DMS114 treated with DMSO at 0.1 percent for 48 hours (cell line): ENCODE measurements at regions not wholly inside any gene's neighbourhood (a gene's known extent, or its start where the extent isn't known, plus 50 kb on each side); places are given as distances from the start of the nearest gene placed in this dataset.

Experiments used
- DNase-seq: peaks from one replicate; lab custom pipeline; 2025; ENCODE audit not compliant: unreplicated experiment; lab: John Stamatoyannopoulos, UW

GRCh38 chr13:103236213-103236612 is 170.0 kb upstream of the SLC10A2 start:
- no peak for DNase-seq

DNA sequence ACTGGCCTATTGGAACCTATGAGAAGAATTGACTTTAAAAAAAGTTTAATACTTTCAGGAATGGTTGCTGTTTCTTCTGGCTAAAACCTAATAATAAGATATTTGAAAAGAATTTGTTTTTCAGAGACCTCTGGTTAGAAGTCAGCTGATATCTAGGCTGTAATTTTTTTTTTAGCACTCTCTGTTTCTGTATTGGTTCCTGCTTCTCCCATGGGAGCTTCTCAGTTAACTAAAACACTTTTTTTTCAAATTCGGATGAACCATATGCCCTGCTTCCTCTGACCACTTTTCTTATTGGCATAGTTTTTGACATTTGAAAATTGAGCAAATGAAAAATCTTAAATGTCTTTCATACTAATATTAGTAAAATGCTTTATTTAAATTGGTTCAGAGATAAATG is 163.5 kb upstream of the SLC10A2 start:
- no peak for DNase-seq

DNA sequence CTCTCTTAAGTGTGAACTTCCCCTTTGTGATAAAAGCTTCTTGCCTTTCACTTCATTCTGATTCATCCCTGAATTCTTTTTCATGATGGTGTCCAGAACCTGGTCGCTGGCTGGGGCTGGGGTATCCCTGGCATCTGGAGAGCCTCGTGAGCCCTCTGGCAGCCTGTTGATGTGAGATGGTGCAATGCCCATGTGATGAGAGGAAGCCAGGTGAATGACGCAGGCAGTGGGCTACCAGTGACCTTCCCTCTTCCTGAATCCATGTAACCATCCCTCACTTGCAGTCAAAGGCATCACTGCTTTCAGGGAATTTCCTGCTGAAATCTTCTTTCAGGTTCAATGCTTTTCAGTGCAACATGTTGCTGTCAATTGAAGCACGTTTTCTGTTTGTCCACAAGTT is 158.6 kb upstream of the SLC10A2 start:
- no peak for DNase-seq

DNA sequence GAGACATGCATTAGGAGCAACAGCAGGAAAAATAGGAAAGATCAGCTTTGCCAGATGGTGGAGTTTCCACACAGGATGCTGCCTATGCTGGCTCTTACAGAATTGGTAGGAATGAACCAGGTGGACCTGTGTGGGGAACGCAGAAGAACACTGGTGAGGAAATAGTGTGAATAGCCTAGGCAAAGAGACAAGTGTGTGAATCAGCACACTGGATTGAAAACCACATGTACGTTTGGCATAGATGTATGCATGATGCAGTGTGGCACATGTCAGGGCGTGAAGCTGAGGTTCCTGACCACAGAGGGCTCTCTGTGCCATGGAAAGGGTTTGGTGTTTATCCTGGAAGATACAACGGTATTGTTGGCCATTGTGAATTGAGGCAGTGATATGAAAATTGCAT is 156.5 kb upstream of the SLC10A2 start:
- DNase-seq: no peak

DNA sequence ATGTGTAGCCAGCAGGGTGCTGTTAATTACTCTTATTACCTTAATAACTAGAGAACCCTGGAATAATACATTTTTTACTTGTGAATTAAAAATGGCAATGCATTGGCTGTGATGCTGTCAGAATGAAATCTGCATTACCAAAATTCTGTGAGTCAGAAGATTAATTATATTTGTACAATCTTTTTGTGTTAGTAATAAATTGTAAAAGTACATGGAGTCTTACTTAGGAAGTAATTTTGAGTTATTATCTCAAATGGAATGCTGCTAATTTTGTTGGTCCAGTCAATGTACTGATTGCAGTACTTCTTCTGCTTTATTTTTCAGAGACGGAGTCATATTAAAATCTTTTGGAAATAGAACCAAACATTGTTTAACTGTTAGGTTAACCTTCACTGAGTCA is 152.0 kb upstream of the SLC10A2 start:
- no peak for DNase-seq

DNA sequence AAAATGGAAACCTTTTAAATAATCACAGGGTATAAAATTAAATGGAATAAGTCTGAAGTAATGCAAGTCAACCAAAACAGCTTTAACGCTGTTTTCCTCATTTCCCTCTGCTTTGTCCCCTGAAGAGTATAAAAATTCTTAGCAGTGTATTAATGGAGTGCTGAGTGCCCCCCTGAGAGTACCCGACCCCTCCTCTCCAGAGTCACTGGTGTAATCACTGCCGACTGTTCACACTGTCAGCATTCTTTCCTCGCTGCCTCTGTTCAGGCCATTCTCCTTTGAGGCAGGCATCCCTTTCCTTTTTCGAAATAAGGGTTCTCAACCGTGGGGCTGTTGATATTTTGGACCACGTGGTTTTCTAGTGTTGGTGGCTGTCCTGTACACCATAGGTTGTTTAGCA is 146.9 kb upstream of the SLC10A2 start:
- DNase-seq: no peak

GRCh38 chr13:103210348-103210747 is 144.1 kb upstream of the SLC10A2 start:
- DNase-seq: no peak

- DNase-seq: no peak
Observed at GRCh38 chr13:103203735-103204330, 137.6 kb upstream of the SLC10A2 start.

DNA sequence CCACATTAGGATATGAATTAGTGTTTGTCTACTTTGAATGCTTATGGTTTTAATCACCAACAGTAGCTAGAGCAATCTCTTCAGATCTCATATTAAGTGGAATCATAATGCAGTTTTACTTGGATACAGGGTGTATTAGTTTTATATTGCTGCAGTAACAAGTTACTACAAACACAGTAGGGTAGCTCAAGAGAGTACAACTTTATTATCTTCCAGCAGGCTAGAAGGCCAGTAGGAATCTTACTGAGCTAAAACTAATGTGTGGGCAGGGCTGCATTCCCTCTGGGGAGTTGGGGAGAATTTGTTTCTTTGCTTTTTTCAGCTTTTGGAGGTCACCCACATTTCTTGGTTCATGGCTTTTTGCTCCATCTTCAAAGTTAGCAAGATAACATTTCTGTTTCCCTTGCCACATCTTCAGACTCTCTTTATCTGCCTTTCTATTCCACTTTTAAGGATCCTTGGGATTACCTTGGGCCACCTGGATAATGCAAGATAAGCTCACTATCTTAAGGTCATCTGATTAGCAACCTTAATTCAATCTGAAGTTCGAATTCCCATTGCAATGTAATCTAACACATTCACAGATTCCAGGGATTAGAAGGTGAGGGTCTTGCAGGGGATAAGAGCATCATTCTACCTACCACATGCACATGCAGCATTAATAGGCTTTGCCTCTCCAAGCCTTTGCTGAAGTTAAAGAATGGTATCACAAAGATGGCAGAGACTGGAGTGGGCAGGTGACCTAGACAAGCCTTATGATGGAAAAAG is 134.1 kb upstream of the SLC10A2 start:
- no peak for DNase-seq

DNA sequence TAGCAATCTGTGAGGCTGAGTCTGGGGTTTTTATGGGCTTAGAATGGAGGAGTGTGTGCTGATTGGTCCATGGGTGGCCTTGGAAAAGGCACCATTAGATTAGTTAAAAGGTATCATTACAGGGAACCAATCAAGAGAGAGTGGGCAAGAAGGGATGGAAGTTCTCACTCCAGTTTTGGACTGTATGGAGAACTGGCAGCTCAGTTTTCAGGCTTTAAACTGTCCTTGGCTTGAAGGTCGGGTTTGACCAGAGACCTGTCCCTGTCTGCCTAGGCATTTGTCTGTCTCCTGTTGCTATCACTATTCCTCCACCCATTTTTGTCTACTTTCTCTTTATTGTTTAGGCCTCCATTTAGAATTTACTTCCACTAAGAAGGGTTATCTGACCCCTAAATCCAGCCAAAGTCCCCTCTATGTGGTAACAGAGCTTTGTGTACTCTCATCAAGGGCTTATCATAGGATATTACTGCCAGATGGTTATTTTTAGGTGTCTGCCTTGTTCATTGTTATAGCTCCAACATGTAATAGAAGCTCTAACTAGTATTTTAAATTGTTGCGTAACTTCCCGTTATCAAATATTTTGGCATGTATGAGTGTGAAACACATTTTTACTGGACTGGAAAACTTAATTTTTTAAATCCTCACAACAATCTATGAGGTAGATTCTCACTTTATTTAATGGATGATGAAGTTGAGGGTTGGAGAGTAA is 133.3 kb upstream of the SLC10A2 start:
- DNase-seq: no peak

DNA sequence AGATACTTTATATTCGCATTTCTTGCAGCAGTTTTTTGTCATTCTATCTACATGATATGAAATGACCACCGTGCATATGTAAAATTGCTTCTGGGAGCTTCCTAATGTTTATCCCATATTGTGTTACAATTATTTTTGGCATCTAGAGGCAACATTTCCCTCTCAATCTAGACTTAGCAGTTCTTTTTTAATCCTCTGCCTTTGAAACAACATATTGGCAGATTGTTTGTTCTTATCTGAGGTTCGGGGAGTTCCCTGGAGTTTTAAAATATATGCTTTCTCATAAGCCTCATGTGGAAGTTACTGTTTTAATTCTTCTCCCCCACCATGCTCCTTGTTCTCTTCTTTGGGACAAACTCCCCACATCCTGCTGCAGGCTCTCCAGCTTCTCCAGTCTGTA is 130.1 kb upstream of the SLC10A2 start:
- DNase-seq: no peak

GRCh38 chr13:103195762-103196161 is 129.5 kb upstream of the SLC10A2 start:
- DNase-seq: no peak

GRCh38 chr13:103194871-103195270 is 128.7 kb upstream of the SLC10A2 start:
- no peak for DNase-seq

DNA sequence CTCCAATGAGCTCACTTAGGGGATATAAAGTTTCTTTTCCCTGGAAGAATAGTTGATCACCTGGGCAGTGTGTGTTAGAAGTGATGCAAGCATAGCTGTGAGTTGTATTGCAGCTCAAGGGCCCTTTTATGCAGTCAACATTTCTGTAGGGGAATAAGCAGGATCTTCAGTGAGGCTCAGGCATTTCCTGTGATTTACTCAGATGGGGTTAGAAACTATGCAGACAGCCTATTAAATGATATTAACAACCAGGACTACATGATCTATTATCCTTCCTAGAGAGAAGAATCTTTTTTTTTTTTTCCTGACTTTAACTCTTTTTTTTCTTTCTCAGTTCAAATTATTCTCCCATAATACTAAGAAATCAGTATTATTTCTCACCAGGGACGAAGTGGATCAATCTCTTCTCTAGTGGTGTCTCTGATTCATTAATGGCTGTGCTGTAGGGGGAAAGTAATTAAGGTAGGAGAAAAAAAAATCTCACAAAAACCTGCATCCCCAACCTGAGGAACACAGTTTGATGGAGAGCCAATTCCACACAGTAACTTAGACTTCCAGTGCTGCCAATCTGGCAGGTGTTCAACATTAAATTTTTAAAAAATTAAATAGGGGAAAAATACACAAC is 126.4 kb upstream of the SLC10A2 start:
- no peak for DNase-seq

DNA sequence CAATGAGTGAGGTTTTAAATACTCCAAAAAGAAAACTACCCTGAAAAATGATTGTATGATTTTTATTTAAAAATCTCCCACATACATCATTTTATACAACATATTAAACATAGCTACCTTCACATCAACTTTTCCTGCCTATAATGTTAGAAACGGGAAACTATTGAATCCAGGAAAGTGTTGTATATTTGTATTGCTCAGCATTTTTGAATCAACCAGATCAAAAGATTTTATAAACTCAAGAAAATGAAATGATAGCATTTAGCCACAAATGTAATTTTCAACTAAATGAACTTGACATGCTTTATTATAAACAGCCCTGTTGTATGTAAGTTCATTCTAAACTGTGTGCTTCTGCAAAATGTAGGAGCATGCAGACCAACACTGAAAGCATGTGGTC is 124.6 kb upstream of the SLC10A2 start:
- no peak for DNase-seq

DNA sequence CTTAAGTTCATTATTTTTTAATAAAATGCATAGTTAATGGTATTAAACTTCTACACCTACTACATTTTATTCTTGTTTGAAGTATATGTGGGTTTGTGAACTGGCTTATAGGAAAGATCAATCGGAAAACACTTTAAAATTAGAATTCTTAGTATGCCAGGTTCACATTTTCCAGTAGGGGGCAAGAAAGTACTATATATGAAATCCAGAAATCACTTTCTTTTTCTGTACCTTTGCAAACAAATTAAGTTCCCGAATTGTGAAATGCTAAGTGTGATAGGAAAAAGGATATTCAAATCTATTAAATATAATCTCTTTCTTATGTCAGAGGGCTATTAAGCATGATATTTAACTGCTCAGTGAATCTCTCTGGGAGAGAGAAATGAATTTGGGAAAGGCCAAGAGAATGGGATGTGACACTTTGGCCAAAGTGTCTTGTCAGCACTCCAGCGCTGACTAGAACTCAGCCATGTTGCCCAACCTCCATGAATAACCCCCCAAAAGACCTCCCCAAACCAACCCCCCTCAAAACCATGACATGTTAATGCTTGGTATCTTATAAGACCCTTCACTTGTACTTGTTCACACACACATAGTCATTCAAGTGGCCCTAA is 122.6 kb upstream of the SLC10A2 start:
- peak; percentile 54 for DNase-seq

DNA sequence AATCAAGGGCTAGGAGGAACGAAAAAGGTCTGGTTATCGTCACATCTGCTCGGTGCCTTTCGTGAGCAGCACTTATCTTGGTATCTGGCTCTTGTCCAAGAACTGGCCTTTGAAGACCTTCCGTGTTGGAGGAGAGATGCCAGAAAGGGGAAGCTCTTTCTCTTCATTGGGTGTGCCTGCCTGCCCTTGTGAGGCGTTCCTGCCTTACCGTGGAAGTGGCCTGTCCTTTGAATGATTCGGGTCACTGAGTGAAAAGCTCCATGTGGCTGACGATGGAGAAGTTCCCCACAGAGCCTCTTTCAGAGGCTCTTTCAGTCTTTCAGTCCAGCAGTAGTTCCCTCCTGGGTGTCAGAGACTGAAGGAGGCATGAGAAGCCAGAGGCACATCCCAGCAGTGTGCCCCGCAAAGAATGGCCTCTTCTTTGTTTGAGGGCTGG is 121.5 kb upstream of the SLC10A2 start:
- no peak for DNase-seq

DNA sequence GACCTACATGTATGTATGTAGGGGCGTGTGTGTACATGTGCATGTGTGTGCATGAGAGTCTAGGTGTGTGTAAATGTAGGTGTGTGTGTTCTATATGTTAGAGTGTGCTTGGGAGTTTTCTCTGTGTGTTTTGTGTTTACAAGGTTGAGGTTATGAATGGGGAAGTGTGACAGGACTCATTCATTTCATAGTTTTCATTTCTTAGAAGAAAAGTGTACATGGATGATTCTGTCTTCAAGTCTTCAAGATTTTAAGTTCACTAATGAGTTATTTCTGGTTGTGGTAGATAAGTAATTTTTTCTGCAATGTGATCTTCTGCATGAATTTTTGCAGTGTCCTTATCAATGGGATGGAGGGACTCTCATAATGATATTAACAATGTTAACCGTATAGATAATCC is 118.2 kb upstream of the SLC10A2 start:
- no peak for DNase-seq

- no peak for DNase-seq
Observed at GRCh38 chr13:103178986-103179943, 113.0 kb upstream of the SLC10A2 start.

DNA sequence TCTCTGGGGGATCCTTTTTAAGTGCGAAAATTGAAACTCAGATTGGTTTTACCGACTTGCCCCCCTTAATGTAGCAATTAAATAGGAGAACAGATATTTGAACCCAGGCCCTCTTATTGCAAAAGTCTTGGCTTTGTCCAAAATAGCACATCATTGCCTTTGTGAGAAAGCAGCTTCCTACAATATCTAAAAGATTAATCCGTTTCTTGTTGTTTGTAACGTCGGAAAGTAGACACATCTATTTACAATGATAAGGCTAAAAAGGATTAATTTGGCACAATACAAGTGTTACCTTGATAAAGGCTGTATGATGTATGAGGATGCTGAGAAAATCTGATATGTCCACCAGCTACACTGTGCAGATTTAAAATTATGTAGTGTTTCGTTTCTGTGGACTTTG is 108.7 kb upstream of the SLC10A2 start:
- DNase-seq: no peak
